Peyer's patch (tissue), 4 donors: ENCODE measurements at regions not wholly inside any gene's neighbourhood (a gene's known extent, or its start where the extent isn't known, plus 50 kb on each side); places are given as distances from the start of the nearest gene placed in this dataset.

Experiments
- DNase-seq, 3 donors: peaks; one replicate each; pipeline ENCODE4 v3.0.0-alpha.2; 2017 to 2019
- H3K27ac ChIP-seq, 4 donors: fragments of 200-600 bp; sonication (generic); one replicate each; pipeline ENCODE4 v1.5.1; 2016 to 2019
- H3K27me3 ChIP-seq, 2 donors: fragments of 200-600 bp; sonication (generic); one replicate each; pipeline ENCODE4 v1.5.1; 2019
- H3K36me3 ChIP-seq, 3 donors: fragments of 200-600 bp; sonication (generic); one replicate each; pipeline ENCODE4 v1.5.1; 2016 to 2019
- H3K4me1 ChIP-seq, 4 donors: fragments of 200-600 bp; sonication (generic); one replicate each; pipeline ENCODE4 v1.5.1; 2016 to 2019
- H3K4me3 ChIP-seq, 4 donors: fragments of 200-600 bp; sonication (generic); 1 replicate in 3 of 4; 2 replicates in 1 of 4; pipeline ENCODE4 v1.5.1; 2016 to 2019; ENCODE audit warnings: mild to moderate bottlenecking in 1 of 4
- H3K9me3 ChIP-seq, 4 donors: fragments of 200-600 bp; sonication (generic); one replicate each; pipeline ENCODE4 v1.5.1; 2016 to 2019; ENCODE audit warnings: mild to moderate bottlenecking in 1 of 4
- POLR2A ChIP-seq, 2 donors: fragments of 450-650 bp; IDR thresholded peaks; one replicate each; pipeline ENCODE4 v1.5.1; 2017; ENCODE audit warnings: antibody characterized with exemption in 2 of 2, mild to moderate bottlenecking in 2 of 2, moderate library complexity in 2 of 2
- TF ChIP-seq, protein P1 (sequence below), 6 experiments: fragments of 450-650 bp in 4 of 6; fragments of 200-600 bp in 2 of 6; sonication (generic) in 1 of 6; IDR thresholded peaks; one replicate each; pipeline ENCODE4 v1.5.1; 2017 to 2019; ENCODE audit warnings: antibody characterized with exemption in 6 of 6, mild to moderate bottlenecking in 3 of 6, moderate library complexity in 1 of 6

DNA sequence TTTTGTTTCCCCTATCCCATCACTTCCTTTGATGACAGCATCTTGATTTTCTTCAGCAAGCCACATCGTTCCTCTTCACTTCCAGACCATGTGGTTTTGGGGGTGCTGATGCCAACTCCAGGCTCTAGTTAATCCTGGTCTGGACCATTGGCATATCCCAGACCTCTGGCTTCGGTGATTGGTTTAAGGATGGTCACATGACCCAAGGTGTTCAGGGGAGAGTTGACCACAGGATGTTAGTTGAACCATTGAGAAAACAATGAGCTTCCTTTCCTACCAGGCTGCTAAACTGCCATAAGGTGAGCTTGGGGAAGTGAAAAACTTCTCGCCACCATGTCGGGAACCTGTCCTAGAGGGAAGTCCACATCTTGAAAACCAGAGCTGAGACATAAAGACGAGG, 60.9 kb upstream of the TLR3 start:
- no peak for DNase-seq
- no peak overlapping the region for H3K4me3 ChIP-seq
- H3K9me3 ChIP-seq, result no peaks in the 10 kb centered on the region
- no peaks in the 10 kb centered on the region for H3K27me3 ChIP-seq
- H3K27ac ChIP-seq, result no peak overlapping the region
- TF ChIP-seq, protein P1, sequence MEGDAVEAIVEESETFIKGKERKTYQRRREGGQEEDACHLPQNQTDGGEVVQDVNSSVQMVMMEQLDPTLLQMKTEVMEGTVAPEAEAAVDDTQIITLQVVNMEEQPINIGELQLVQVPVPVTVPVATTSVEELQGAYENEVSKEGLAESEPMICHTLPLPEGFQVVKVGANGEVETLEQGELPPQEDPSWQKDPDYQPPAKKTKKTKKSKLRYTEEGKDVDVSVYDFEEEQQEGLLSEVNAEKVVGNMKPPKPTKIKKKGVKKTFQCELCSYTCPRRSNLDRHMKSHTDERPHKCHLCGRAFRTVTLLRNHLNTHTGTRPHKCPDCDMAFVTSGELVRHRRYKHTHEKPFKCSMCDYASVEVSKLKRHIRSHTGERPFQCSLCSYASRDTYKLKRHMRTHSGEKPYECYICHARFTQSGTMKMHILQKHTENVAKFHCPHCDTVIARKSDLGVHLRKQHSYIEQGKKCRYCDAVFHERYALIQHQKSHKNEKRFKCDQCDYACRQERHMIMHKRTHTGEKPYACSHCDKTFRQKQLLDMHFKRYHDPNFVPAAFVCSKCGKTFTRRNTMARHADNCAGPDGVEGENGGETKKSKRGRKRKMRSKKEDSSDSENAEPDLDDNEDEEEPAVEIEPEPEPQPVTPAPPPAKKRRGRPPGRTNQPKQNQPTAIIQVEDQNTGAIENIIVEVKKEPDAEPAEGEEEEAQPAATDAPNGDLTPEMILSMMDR (IDR thresholded peaks at IDR 0.05), result no peak
- no peak for TF ChIP-seq POLR2A (IDR thresholded peaks at IDR 0.05)
- no peaks in the 10 kb centered on the region for H3K4me1 ChIP-seq
- H3K36me3 ChIP-seq, result no peaks in the 10 kb centered on the region

DNA sequence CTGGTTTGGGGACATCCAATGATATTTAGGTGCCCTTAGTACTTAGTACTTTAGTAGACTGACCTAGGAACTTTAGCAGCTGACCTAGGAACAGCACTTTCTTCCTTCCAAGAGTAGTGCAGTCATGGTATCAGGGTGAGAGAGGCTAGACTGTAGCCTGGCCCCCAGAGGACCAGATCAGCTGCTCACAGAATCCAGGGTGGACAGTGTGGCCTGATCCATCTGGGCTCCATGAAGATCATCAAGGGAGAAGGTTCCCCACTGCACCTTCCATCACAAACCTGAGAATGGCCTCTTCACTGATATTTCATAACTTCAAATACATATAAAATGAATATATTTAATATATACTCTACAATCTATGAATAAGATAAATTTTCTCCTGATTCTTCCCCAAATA, 59.0 kb upstream of the TLR3 start:
- TF ChIP-seq, protein P1 (IDR thresholded peaks at IDR 0.05), result no peak
- TF ChIP-seq POLR2A (IDR thresholded peaks at IDR 0.05), result no peak
- no peak for DNase-seq
- no peak overlapping the region for H3K4me3 ChIP-seq

DNA sequence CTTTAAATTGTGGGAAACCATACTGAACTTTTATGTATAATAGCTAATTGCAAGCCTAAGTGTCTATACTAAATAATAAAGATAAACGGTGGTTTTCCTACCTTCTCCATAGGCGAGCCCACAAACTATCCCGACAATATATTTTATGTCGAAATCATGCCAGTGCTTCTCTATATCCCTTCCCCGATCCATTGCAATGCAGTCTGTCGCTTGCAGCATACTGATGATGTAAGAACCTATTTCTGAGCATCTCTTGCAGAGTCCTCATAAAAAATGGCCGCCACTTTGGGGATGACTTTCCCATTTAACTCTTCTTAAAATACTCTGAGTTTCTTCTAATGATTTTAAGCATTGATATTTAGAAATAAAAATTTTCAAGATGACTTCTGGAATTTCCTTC, 58.1 kb upstream of the TLR3 start:
- no peaks in the 10 kb centered on the region for H3K36me3 ChIP-seq
- no peaks in the 10 kb centered on the region for H3K27me3 ChIP-seq
- TF ChIP-seq, protein P1 (IDR thresholded peaks at IDR 0.05), result no peak
- no peak for TF ChIP-seq POLR2A (IDR thresholded peaks at IDR 0.05)
- no peak for DNase-seq
- no peaks in the 10 kb centered on the region for H3K4me1 ChIP-seq
- no peak overlapping the region for H3K4me3 ChIP-seq
- H3K9me3 ChIP-seq, result no peaks in the 10 kb centered on the region
- no peak overlapping the region for H3K27ac ChIP-seq

More for the DNA sequence above, 59.0 kb upstream of the TLR3 start:
- H3K27ac ChIP-seq, result no peak overlapping the region
- no peaks in the 10 kb centered on the region for H3K9me3 ChIP-seq
- no peaks in the 10 kb centered on the region for H3K27me3 ChIP-seq
- no peaks in the 10 kb centered on the region for H3K36me3 ChIP-seq
- no peaks in the 10 kb centered on the region for H3K4me1 ChIP-seq

DNA sequence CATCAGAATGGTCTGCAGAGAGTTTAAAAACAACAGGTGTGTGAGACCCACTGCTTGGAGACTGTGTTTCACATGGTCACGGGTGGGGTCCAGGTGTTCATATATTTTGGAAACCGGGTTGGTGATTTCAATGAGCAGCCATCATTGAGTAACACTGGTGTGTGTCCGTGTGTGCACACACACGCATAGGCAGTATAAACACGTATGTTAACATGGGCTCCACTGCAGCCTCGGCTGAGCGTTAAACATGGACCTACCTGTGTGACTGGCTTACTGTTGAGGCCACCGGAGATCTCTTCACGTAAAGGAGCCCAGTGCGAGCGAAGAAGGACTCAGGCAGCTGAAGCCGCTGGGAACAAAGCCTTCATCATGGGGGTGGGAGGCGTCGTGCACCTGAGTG, 56.9 kb upstream of the TLR3 start:
- Histone ChIP-seq H3K36me3 (no peaks in the 10 kb centered on the region), H3K9me3 (no peaks in the 10 kb centered on the region), H3K4me1 (no peaks in the 10 kb centered on the region), H3K27me3 (no peaks in the 10 kb centered on the region), H3K27ac (no peak overlapping the region), H3K4me3 (no peak overlapping the region)
- TF ChIP-seq, protein P1 (IDR thresholded peaks at IDR 0.05), result no peak
- no peak for TF ChIP-seq POLR2A (IDR thresholded peaks at IDR 0.05)
- DNase-seq, result no peak

- no peak for DNase-seq
- Histone ChIP-seq H3K36me3 (no peaks in the 10 kb centered on the region), H3K4me1 (no peaks in the 10 kb centered on the region), H3K4me3 (no peak overlapping the region), H3K9me3 (no peaks in the 10 kb centered on the region), H3K27ac (no peak overlapping the region), H3K27me3 (no peaks in the 10 kb centered on the region)
- no peak for TF ChIP-seq POLR2A (IDR thresholded peaks at IDR 0.05)
- TF ChIP-seq, protein P1 (IDR thresholded peaks at IDR 0.05), result no peak
These were observed 55.4 kb upstream of the TLR3 start for GRCh38 chr4:186013419-186014186.
